ENCODE measurements at regions not wholly inside any gene's neighbourhood (a gene's known extent, or its start where the extent isn't known, plus 50 kb on each side); places are given as distances from the start of the nearest gene placed in this dataset.

DNA sequence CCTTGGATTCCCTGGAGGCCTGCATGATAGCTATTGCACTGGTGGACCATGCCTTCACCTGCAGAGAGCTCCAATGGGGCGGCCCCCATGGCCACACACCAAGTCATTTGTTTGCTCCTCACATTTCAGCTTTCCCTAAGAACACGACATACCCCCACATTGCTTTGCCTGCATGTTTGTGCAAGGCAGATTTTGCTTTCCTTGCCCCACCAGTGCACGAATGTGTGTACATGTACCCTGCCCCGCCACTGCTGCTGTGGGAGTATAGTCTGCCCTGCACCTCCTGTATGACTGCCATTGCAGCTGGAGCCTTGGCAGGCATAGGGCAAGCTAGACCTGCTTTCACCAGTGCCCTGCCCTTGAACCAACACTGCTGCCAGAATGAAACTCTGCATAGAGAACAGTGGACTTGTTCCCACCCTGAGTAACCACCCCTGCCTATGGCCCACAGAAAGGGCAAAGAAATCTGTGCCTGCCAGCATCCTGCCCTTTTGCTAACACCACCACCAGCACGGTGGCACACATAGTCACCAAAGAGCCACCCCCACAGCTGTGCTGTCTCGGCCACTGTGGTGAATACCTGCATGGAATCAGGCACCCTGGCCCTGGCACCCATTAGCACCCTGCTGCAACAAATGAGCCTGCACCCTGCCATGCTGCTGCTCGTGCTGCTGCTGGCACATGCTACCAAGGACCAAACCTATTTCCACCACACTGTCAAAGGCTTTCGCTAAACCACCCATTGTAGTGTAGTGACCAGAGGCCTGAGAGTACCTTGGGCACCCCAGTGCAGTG is 661.7 kb upstream of the FAM241A start:
- Histone ChIP-seq H3K4me1 (ENCODE audit: control insufficient read depth, insufficient read depth, low read length) (no peaks in the 10 kb centered on the region), H4K20me1 (ENCODE audit: control insufficient read depth, insufficient read depth) (no peaks in the 10 kb centered on the region), H3K4me3 (no peak overlapping the region), H3K79me2 (ENCODE audit: control insufficient read depth, insufficient read depth, low read length) (no peaks in the 10 kb centered on the region), H3K9ac (ENCODE audit: control insufficient read depth, insufficient read depth, low read length) (no peak overlapping the region), H3K9me3 (replicated peaks; ENCODE audit: control insufficient read depth, insufficient read depth, low read length) (no peaks in the 10 kb centered on the region), H2AFZ (ENCODE audit: control insufficient read depth, low read depth, low read length) (no peak overlapping the region), H3K4me2 (ENCODE audit: control insufficient read depth, insufficient read depth) (no peak overlapping the region), H3K36me3 (ENCODE audit: control insufficient read depth in 2 of 2, insufficient read depth in 2 of 2, low read length in 1 of 2) (no peaks in the 10 kb centered on the region), H3K27me3 (replicated peaks in 1 of 2; ENCODE audit: control insufficient read depth in 2 of 2, insufficient read depth in 2 of 2, low read length in 1 of 2) (no peaks in the 10 kb centered on the region), H3K27ac (ENCODE audit: control insufficient read depth, insufficient read depth) (no peak overlapping the region)
- ChIA-PET RAD21 (ENCODE audit: unreplicated experiment) (no interaction called here), CTCF (no interaction called here), POLR2A (no interaction called here), SMC1A (ENCODE audit: uncharacterized antibody, unreplicated experiment) (no interaction called here)
- DNase-seq (ENCODE audit: low read depth, low spot score) (no peak), FAIRE-seq (no peak), ATAC-seq (no peak)
- intact Hi-C loops (cut with micrococcal nuclease; ENCODE audit: unreplicated experiment) = no loop called here
- TF ChIP-seq DPF2 (IDR thresholded peaks at IDR 0.05) (no peak), NR2C1 (IDR thresholded peaks at IDR 0.05) (no peak), SREBF1 (IDR thresholded peaks at IDR 0.05; ENCODE audit: low read length) (no peak), POU2F2 (IDR thresholded peaks at IDR 0.05; ENCODE audit: borderline replicate concordance, low read depth, low read length) (no peak)
- TF ChIP-seq, protein P1, sequence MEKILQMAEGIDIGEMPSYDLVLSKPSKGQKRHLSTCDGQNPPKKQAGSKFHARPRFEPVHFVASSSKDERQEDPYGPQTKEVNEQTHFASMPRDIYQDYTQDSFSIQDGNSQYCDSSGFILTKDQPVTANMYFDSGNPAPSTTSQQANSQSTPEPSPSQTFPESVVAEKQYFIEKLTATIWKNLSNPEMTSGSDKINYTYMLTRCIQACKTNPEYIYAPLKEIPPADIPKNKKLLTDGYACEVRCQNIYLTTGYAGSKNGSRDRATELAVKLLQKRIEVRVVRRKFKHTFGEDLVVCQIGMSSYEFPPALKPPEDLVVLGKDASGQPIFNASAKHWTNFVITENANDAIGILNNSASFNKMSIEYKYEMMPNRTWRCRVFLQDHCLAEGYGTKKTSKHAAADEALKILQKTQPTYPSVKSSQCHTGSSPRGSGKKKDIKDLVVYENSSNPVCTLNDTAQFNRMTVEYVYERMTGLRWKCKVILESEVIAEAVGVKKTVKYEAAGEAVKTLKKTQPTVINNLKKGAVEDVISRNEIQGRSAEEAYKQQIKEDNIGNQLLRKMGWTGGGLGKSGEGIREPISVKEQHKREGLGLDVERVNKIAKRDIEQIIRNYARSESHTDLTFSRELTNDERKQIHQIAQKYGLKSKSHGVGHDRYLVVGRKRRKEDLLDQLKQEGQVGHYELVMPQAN (conservative IDR thresholded peaks at IDR 0.05) = no peak
- BruUV-seq (replicated peaks) = no TSS peak
- in situ Hi-C loops (cut with MboI) = loop anchor here (10.0 kb wide), 1 partner anchor 61 kb away; no protein-coding TSS in a partner anchor
- WGBS (ENCODE audit: insufficient coverage, insufficient replicate concordance, low lambda C conversion rate, missing lambda C conversion rate) = 11% methylated on average over 8 of the region's 8 CpGs

DNA sequence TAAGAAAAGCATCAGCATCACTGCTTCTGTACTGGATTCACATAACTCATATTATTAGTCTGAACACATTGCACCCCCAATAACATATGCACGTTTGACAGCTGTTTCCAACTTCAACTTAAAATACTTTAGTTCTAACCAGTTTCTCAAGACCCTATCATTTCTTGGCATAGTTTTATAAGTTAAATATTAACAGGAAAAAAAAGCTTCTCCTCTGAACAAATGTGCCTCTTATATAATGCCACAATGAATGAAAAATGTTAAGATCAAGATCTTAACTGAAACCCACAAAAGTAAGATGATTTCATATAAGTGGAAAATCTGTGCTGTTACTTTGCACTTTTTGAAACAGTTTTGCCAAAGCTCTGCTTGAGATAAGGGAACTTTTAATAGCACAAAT is 652.8 kb upstream of the FAM241A start:
- Histone ChIP-seq H2AFZ (ENCODE audit: control insufficient read depth, low read depth, low read length) (no peak overlapping the region), H4K20me1 (ENCODE audit: control insufficient read depth, insufficient read depth) (no peaks in the 10 kb centered on the region), H3K4me3 (no peak overlapping the region), H3K27ac (ENCODE audit: control insufficient read depth, insufficient read depth) (no peak overlapping the region), H3K4me1 (ENCODE audit: control insufficient read depth, insufficient read depth, low read length) (no peaks in the 10 kb centered on the region), H3K27me3 (replicated peaks in 1 of 2; ENCODE audit: control insufficient read depth in 2 of 2, insufficient read depth in 2 of 2, low read length in 1 of 2) (no peaks in the 10 kb centered on the region), H3K9me3 (replicated peaks; ENCODE audit: control insufficient read depth, insufficient read depth, low read length) (no peaks in the 10 kb centered on the region), H3K9ac (ENCODE audit: control insufficient read depth, insufficient read depth, low read length) (no peak overlapping the region), H3K36me3 (ENCODE audit: control insufficient read depth in 2 of 2, insufficient read depth in 2 of 2, low read length in 1 of 2) (no peaks in the 10 kb centered on the region), H3K79me2 (ENCODE audit: control insufficient read depth, insufficient read depth, low read length) (no peaks in the 10 kb centered on the region), H3K4me2 (ENCODE audit: control insufficient read depth, insufficient read depth) (no peak overlapping the region)
- BruUV-seq (replicated peaks) = no TSS peak
- ChIA-PET RAD21 (ENCODE audit: unreplicated experiment) (interaction anchor here (0.5 kb wide), 1 partner anchor 442 kb away, joined by 3 read pairs; no protein-coding TSS in a partner anchor), POLR2A (no interaction called here), CTCF (no interaction called here), SMC1A (ENCODE audit: uncharacterized antibody, unreplicated experiment) (interaction anchor here (0.6 kb wide), 1 partner anchor 528 kb away, joined by 3 read pairs; no protein-coding TSS in a partner anchor)
- in situ Hi-C loops (cut with MboI) = no loop called here
- intact Hi-C loops (cut with micrococcal nuclease; ENCODE audit: unreplicated experiment) = no loop called here
- no peak for FAIRE-seq
- no peak for DNase-seq (ENCODE audit: low read depth, low spot score)
- ATAC-seq = no peak
- 0% methylated on average over 1 of the region's 1 CpG for WGBS (ENCODE audit: insufficient coverage, insufficient replicate concordance, low lambda C conversion rate, missing lambda C conversion rate)
- TF ChIP-seq, protein P2, sequence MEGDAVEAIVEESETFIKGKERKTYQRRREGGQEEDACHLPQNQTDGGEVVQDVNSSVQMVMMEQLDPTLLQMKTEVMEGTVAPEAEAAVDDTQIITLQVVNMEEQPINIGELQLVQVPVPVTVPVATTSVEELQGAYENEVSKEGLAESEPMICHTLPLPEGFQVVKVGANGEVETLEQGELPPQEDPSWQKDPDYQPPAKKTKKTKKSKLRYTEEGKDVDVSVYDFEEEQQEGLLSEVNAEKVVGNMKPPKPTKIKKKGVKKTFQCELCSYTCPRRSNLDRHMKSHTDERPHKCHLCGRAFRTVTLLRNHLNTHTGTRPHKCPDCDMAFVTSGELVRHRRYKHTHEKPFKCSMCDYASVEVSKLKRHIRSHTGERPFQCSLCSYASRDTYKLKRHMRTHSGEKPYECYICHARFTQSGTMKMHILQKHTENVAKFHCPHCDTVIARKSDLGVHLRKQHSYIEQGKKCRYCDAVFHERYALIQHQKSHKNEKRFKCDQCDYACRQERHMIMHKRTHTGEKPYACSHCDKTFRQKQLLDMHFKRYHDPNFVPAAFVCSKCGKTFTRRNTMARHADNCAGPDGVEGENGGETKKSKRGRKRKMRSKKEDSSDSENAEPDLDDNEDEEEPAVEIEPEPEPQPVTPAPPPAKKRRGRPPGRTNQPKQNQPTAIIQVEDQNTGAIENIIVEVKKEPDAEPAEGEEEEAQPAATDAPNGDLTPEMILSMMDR (IDR thresholded peaks at IDR 0.05 in 2 of 3, conservative IDR thresholded peaks at IDR 0.05 in 1 of 3; ENCODE audit: control insufficient read depth in 2 of 3, extremely low read depth in 1 of 3, insufficient read depth in 1 of 3, low read depth in 3 of 3, low read length in 3 of 3) = no peak
- TF ChIP-seq, protein P3, sequence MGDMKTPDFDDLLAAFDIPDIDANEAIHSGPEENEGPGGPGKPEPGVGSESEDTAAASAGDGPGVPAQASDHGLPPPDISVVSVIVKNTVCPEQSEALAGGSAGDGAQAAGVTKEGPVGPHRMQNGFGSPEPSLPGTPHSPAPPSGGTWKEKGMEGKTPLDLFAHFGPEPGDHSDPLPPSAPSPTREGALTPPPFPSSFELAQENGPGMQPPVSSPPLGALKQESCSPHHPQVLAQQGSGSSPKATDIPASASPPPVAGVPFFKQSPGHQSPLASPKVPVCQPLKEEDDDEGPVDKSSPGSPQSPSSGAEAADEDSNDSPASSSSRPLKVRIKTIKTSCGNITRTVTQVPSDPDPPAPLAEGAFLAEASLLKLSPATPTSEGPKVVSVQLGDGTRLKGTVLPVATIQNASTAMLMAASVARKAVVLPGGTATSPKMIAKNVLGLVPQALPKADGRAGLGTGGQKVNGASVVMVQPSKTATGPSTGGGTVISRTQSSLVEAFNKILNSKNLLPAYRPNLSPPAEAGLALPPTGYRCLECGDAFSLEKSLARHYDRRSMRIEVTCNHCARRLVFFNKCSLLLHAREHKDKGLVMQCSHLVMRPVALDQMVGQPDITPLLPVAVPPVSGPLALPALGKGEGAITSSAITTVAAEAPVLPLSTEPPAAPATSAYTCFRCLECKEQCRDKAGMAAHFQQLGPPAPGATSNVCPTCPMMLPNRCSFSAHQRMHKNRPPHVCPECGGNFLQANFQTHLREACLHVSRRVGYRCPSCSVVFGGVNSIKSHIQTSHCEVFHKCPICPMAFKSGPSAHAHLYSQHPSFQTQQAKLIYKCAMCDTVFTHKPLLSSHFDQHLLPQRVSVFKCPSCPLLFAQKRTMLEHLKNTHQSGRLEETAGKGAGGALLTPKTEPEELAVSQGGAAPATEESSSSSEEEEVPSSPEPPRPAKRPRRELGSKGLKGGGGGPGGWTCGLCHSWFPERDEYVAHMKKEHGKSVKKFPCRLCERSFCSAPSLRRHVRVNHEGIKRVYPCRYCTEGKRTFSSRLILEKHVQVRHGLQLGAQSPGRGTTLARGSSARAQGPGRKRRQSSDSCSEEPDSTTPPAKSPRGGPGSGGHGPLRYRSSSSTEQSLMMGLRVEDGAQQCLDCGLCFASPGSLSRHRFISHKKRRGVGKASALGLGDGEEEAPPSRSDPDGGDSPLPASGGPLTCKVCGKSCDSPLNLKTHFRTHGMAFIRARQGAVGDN (IDR thresholded peaks at IDR 0.05) = no peak
